CD4-positive, alpha-beta T cell (primary cell): ENCODE measurements at regions not wholly inside any gene's neighbourhood (a gene's known extent, or its start where the extent isn't known, plus 50 kb on each side); places are given as distances from the start of the nearest gene placed in this dataset.

Experiments
- ATAC-seq: fragments of 200-7000 bp; cut with Tn5 transposase; one replicate; pipeline ENCODE4 v1.10.0; 2022; ENCODE audit warnings: mild to moderate bottlenecking; ENCODE audit not compliant: poor library complexity
- CTCF ChIA-PET: fragments of 350-600 bp; sonication (Branson Sonifier 250); formaldehyde crosslinking; loops from one replicate; lab custom pipeline; 2021; ENCODE audit warnings: antibody characterized with exemption, inconsistent platforms; lab: Charles Lee
- POLR2A ChIA-PET: fragments of 350-600 bp; sonication (Branson Sonifier 250); formaldehyde crosslinking; loops from one replicate; lab custom pipeline; 2021; ENCODE audit warnings: antibody characterized with exemption, inconsistent platforms; lab: Charles Lee
- DNase-seq, 14 experiments: peaks; one replicate each; pipeline ENCODE4 v3.0.0-alpha.2; 2013 to 2020; ENCODE audit warnings: mixed read lengths in 2 of 14
- H3K27ac ChIP-seq, 2 donors: one replicate each; pipeline versions ENCODE4 v1.5.1 to v1.7.0; 2013; ENCODE audit warnings: low read length in 2 of 2, low read depth in 1 of 2, mild to moderate bottlenecking in 1 of 2
- H3K27me3 ChIP-seq, 2 experiments: 1 replicate in 1 of 2; 2 replicates in 1 of 2; pipeline versions ENCODE4 v1.6.1 to v1.7.0; 2013; ENCODE audit warnings: low read length in 2 of 2, control low read depth in 1 of 2, mild to moderate bottlenecking in 1 of 2, moderate library complexity in 1 of 2; ENCODE audit not compliant: insufficient read depth in 2 of 2, control insufficient read depth in 1 of 2
- H3K36me3 ChIP-seq: one replicate; pipeline ENCODE4 v1.6.1; 2013; ENCODE audit warnings: low read length, control low read depth; ENCODE audit not compliant: insufficient read depth
- H3K4me1 ChIP-seq: one replicate; pipeline ENCODE4 v1.6.1; 2013; ENCODE audit warnings: low read length, control low read depth; ENCODE audit not compliant: insufficient read depth
- H3K4me3 ChIP-seq: one replicate; pipeline ENCODE4 v1.5.1; 2013; ENCODE audit warnings: mild to moderate bottlenecking, low read length, moderate library complexity
- H3K9me3 ChIP-seq, 2 experiments: 1 replicate in 1 of 2; 2 replicates in 1 of 2; pipeline versions ENCODE4 v1.6.1 to v1.7.0; 2013; ENCODE audit warnings: low read length in 2 of 2, mild to moderate bottlenecking in 2 of 2, control low read depth in 1 of 2, moderate library complexity in 1 of 2; ENCODE audit not compliant: control insufficient read depth in 1 of 2, insufficient read depth in 1 of 2
- H3K27ac Mint-ChIP-seq: one replicate; pipeline ENCODE4 v1.8.0; 2020; ENCODE audit warnings: mixed read lengths
- H3K27me3 Mint-ChIP-seq: one replicate; pipeline ENCODE4 v1.8.0; 2021; ENCODE audit warnings: mixed read lengths
- H3K36me3 Mint-ChIP-seq: one replicate; pipeline ENCODE4 v1.8.0; 2021; ENCODE audit warnings: low read depth, mixed read lengths
- H3K4me1 Mint-ChIP-seq: one replicate; pipeline ENCODE4 v1.8.0; 2021; ENCODE audit warnings: low read depth, mixed read lengths
- H3K4me3 Mint-ChIP-seq: one replicate; pipeline ENCODE4 v1.8.0; 2020; ENCODE audit warnings: mild to moderate bottlenecking, mixed read lengths
- H3K9me3 Mint-ChIP-seq: one replicate; pipeline ENCODE4 v1.8.0; 2020; ENCODE audit warnings: mixed read lengths
- CTCF ChIP-seq: fragments of 200-600 bp; IDR thresholded peaks from one replicate; pipeline ENCODE4 v1.8.0; 2022; ENCODE audit warnings: antibody characterized with exemption, mild to moderate bottlenecking
- intact Hi-C, 2 experiments: fragments of 100-400 bp; cut with DNase I in 1 of 2; cut with micrococcal nuclease in 1 of 2; formaldehyde crosslinking; loops; one replicate each; pipeline versions ENCODE4 v1.15.1 to v1.9.0; 2023 to 2025; cut with DNase I, micrococcal nuclease

DNA sequence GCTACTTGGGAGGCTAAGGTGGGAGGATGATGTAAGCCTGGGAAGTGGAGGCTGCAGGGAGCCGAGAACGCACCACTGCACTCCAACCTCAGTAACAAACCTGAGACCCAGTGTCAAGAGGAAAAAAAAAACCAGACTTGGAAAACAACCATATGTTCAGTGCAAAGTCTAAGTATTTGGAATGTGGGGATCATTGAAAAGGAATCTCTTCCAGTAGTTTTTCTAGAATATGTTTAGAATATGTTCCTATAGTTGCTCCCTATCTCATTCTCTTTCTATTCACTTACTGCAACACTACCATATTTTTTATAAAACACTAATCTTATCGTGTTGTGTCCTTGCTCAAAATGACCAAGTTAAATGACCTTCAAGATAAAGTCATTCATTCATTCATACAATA is 423.5 kb upstream of the SOX5 start:
- DNase-seq (no peak), ATAC-seq (no peak)
- H3K27ac ChIP-seq, result no peak overlapping the region
- H3K4me3 Mint-ChIP-seq, result no peak overlapping the region
- no peaks in the 10 kb centered on the region for H3K4me1 Mint-ChIP-seq
- peaks cover 0 to 10% of the 10 kb centered on the region in 2 experiments for H3K9me3 ChIP-seq
- H3K9me3 Mint-ChIP-seq, result peaks cover 3% of the 10 kb centered on the region
- H3K27ac Mint-ChIP-seq, result no peak overlapping the region
- CTCF ChIA-PET, result no interaction called here
- no peak for TF ChIP-seq CTCF
- POLR2A ChIA-PET, result no interaction called here
- H3K27me3 ChIP-seq, result no peaks in the 10 kb centered on the region
- H3K27me3 Mint-ChIP-seq, result no peaks in the 10 kb centered on the region
- no peak overlapping the region for H3K4me3 ChIP-seq
- H3K4me1 ChIP-seq, result no peaks in the 10 kb centered on the region
- intact Hi-C loops, result no loop called here
- no peaks in the 10 kb centered on the region for H3K36me3 ChIP-seq
- no peaks in the 10 kb centered on the region for H3K36me3 Mint-ChIP-seq

DNA sequence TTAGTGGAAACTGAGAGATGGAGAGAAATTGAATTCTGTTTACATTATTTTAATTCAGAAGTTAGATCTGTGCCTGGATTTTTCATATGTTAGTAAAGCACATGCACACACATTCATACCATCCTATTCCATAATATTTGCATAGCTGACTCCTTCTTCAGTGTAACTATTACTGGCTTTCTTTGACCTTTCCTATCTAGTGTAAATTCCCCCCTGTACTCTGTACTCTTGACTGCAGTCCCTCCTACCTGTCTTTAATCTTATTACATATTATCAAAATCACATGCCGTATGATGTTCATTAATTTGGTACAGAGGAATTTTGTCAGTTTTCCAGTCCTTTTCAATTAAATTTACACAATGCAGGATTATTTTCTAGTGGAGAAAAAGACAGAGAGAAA is 417.0 kb upstream of the SOX5 start:
- no peak overlapping the region for H3K4me3 ChIP-seq
- no peak overlapping the region for H3K27ac Mint-ChIP-seq
- POLR2A ChIA-PET, result no interaction called here
- H3K9me3 Mint-ChIP-seq, result peaks cover 3% of the 10 kb centered on the region
- no peaks in the 10 kb centered on the region for H3K27me3 ChIP-seq
- no peaks in the 10 kb centered on the region for H3K27me3 Mint-ChIP-seq
- H3K4me1 ChIP-seq, result no peaks in the 10 kb centered on the region
- H3K36me3 Mint-ChIP-seq, result no peaks in the 10 kb centered on the region
- H3K36me3 ChIP-seq, result no peaks in the 10 kb centered on the region
- CTCF ChIA-PET, result interaction anchor here (0.5 kb wide), 1 partner anchor 245 kb away, joined by 4 read pairs; no protein-coding TSS in a partner anchor
- peaks cover 0 to 6% of the 10 kb centered on the region in 2 experiments for H3K9me3 ChIP-seq
- no peak overlapping the region for H3K4me3 Mint-ChIP-seq
- ATAC-seq (no peak), DNase-seq (no peak)
- intact Hi-C loops, result no loop called here
- H3K27ac ChIP-seq, result no peak overlapping the region
- no peaks in the 10 kb centered on the region for H3K4me1 Mint-ChIP-seq
- no peak for TF ChIP-seq CTCF

GRCh38 chr12:24364921-24365320 is 415.5 kb upstream of the SOX5 start:
- TF ChIP-seq CTCF, result no peak
- H3K36me3 Mint-ChIP-seq, result no peaks in the 10 kb centered on the region
- no peak overlapping the region for H3K27ac Mint-ChIP-seq
- no peaks in the 10 kb centered on the region for H3K9me3 ChIP-seq
- H3K4me3 Mint-ChIP-seq, result no peak overlapping the region
- H3K36me3 ChIP-seq, result no peaks in the 10 kb centered on the region
- no peaks in the 10 kb centered on the region for H3K4me1 Mint-ChIP-seq
- no peak overlapping the region for H3K4me3 ChIP-seq
- intact Hi-C loops, result no loop called here
- no peak for DNase-seq
- no peaks in the 10 kb centered on the region for H3K9me3 Mint-ChIP-seq
- no peaks in the 10 kb centered on the region for H3K27me3 Mint-ChIP-seq
- H3K27ac ChIP-seq, result no peak overlapping the region
- H3K4me1 ChIP-seq, result no peaks in the 10 kb centered on the region
- ChIA-PET POLR2A (no interaction called here), CTCF (no interaction called here)
- no peak for ATAC-seq
- no peaks in the 10 kb centered on the region for H3K27me3 ChIP-seq
